H1 (cell line): ENCODE measurements at regions not wholly inside any gene's neighbourhood (a gene's known extent, or its start where the extent isn't known, plus 50 kb on each side); places are given as distances from the start of the nearest gene placed in this dataset.

Experiments
- BACH1 ChIP-seq: IDR thresholded peaks from 2 replicates; pipeline ENCODE4 v1.6.1; 2012; ENCODE audit warnings: low read length, improper control_type of control experiment
- HDAC6 ChIP-seq: IDR thresholded peaks from one replicate; pipeline ENCODE4 v1.7.1; 2012; ENCODE audit warnings: low read depth, mild to moderate bottlenecking, inconsistent platforms, low read length, moderate library complexity
- KDM1A ChIP-seq: fragments of 200-600, 300-600 bp; sonication (generic); IDR thresholded peaks from 2 replicates; pipeline ENCODE4 v1.7.1; 2016; ENCODE audit warnings: mild to moderate bottlenecking, low read length, borderline replicate concordance
- NANOG ChIP-seq: IDR thresholded peaks from 2 replicates; pipeline ENCODE4 v1.6.1; 2011; ENCODE audit warnings: low read length, low read depth, mild to moderate bottlenecking, inconsistent platforms; ENCODE audit not compliant: insufficient read depth, poor library complexity, severe bottlenecking
- RBBP5 ChIP-seq: IDR thresholded peaks from 2 replicates; pipeline ENCODE4 v1.7.1; 2012; ENCODE audit warnings: low read depth, mild to moderate bottlenecking, inconsistent platforms, low read length, moderate library complexity, borderline replicate concordance
- TEAD4 ChIP-seq: IDR thresholded peaks from 2 replicates; pipeline ENCODE4 v1.6.1; 2012; ENCODE audit warnings: low read depth, low read length, inconsistent platforms, mixed read lengths
- TF ChIP-seq, protein P1 (sequence below): fragments of 300-600 bp; sonication (generic); IDR thresholded peaks from 2 replicates; pipeline ENCODE4 v1.7.1; 2012; ENCODE audit warnings: low read length, moderate library complexity, mild to moderate bottlenecking, inconsistent platforms; ENCODE audit not compliant: insufficient replicate concordance

DNA sequence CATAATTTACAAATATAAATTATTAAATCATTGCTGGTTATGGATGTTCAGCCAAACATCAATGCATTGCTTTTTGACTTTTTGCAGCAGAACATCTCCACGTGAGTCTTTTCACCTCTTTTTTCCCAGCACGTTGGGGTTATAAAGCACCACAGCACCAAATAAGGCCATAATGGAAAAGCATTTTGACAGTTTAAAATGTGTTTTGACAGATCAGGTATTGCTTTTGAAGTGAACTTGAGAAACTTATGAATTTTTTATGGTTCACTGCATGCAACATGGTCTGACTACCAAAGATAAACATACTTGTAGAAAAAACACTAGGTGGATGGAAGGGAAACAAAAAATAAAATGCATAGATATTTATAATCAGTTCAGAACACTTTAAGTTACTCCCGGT, 622.4 kb downstream of the HTR1B start (continued):
- TF ChIP-seq NANOG: no peak
- TF ChIP-seq TEAD4: no peak
- TF ChIP-seq, protein P1, sequence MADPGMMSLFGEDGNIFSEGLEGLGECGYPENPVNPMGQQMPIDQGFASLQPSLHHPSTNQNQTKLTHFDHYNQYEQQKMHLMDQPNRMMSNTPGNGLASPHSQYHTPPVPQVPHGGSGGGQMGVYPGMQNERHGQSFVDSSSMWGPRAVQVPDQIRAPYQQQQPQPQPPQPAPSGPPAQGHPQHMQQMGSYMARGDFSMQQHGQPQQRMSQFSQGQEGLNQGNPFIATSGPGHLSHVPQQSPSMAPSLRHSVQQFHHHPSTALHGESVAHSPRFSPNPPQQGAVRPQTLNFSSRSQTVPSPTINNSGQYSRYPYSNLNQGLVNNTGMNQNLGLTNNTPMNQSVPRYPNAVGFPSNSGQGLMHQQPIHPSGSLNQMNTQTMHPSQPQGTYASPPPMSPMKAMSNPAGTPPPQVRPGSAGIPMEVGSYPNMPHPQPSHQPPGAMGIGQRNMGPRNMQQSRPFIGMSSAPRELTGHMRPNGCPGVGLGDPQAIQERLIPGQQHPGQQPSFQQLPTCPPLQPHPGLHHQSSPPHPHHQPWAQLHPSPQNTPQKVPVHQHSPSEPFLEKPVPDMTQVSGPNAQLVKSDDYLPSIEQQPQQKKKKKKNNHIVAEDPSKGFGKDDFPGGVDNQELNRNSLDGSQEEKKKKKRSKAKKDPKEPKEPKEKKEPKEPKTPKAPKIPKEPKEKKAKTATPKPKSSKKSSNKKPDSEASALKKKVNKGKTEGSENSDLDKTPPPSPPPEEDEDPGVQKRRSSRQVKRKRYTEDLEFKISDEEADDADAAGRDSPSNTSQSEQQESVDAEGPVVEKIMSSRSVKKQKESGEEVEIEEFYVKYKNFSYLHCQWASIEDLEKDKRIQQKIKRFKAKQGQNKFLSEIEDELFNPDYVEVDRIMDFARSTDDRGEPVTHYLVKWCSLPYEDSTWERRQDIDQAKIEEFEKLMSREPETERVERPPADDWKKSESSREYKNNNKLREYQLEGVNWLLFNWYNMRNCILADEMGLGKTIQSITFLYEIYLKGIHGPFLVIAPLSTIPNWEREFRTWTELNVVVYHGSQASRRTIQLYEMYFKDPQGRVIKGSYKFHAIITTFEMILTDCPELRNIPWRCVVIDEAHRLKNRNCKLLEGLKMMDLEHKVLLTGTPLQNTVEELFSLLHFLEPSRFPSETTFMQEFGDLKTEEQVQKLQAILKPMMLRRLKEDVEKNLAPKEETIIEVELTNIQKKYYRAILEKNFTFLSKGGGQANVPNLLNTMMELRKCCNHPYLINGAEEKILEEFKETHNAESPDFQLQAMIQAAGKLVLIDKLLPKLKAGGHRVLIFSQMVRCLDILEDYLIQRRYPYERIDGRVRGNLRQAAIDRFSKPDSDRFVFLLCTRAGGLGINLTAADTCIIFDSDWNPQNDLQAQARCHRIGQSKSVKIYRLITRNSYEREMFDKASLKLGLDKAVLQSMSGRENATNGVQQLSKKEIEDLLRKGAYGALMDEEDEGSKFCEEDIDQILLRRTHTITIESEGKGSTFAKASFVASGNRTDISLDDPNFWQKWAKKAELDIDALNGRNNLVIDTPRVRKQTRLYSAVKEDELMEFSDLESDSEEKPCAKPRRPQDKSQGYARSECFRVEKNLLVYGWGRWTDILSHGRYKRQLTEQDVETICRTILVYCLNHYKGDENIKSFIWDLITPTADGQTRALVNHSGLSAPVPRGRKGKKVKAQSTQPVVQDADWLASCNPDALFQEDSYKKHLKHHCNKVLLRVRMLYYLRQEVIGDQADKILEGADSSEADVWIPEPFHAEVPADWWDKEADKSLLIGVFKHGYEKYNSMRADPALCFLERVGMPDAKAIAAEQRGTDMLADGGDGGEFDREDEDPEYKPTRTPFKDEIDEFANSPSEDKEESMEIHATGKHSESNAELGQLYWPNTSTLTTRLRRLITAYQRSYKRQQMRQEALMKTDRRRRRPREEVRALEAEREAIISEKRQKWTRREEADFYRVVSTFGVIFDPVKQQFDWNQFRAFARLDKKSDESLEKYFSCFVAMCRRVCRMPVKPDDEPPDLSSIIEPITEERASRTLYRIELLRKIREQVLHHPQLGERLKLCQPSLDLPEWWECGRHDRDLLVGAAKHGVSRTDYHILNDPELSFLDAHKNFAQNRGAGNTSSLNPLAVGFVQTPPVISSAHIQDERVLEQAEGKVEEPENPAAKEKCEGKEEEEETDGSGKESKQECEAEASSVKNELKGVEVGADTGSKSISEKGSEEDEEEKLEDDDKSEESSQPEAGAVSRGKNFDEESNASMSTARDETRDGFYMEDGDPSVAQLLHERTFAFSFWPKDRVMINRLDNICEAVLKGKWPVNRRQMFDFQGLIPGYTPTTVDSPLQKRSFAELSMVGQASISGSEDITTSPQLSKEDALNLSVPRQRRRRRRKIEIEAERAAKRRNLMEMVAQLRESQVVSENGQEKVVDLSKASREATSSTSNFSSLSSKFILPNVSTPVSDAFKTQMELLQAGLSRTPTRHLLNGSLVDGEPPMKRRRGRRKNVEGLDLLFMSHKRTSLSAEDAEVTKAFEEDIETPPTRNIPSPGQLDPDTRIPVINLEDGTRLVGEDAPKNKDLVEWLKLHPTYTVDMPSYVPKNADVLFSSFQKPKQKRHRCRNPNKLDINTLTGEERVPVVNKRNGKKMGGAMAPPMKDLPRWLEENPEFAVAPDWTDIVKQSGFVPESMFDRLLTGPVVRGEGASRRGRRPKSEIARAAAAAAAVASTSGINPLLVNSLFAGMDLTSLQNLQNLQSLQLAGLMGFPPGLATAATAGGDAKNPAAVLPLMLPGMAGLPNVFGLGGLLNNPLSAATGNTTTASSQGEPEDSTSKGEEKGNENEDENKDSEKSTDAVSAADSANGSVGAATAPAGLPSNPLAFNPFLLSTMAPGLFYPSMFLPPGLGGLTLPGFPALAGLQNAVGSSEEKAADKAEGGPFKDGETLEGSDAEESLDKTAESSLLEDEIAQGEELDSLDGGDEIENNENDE: no peak
- TF ChIP-seq HDAC6: no peak
- no peak for TF ChIP-seq RBBP5
- no peak for TF ChIP-seq KDM1A
- TF ChIP-seq BACH1: no peak
